Erythroblast (primary cell): ENCODE measurements at regions not wholly inside any gene's neighbourhood (a gene's known extent, or its start where the extent isn't known, plus 50 kb on each side); places are given as distances from the start of the nearest gene placed in this dataset.

Experiments
- GATA1 ChIP-seq: IDR thresholded peaks from 2 replicates; pipeline ENCODE4 v1.6.1; 2011; ENCODE audit warnings: low read depth, mild to moderate bottlenecking, control low read depth, low read length, moderate library complexity
- POLR2A ChIP-seq: IDR thresholded peaks from 2 replicates; pipeline ENCODE4 v1.6.1; 2011; ENCODE audit warnings: mild to moderate bottlenecking, low read length

- TF ChIP-seq POLR2A, result no peak
- no peak for TF ChIP-seq GATA1
Measured at GRCh38 chr2:51697095-51697494, 665.2 kb upstream of the NRXN1 start.
